NT2/D1 (cell line): ENCODE measurements at regions not wholly inside any gene's neighbourhood (a gene's known extent, or its start where the extent isn't known, plus 50 kb on each side); places are given as distances from the start of the nearest gene placed in this dataset.

Source experiments
- DNase-seq: peaks from one replicate; pipeline ENCODE4 v3.0.0-alpha.2; 2011; ENCODE audit warnings: low read depth, low spot score
- H3K27me3 ChIP-seq: 2 replicates; pipeline ENCODE4 v1.6.0; 2011; ENCODE audit warnings: mild to moderate bottlenecking; ENCODE audit not compliant: insufficient read length, insufficient read depth
- H3K36me3 ChIP-seq: 2 replicates; pipeline ENCODE4 v1.6.1; 2011; ENCODE audit warnings: mild to moderate bottlenecking, low read length, mixed read lengths; ENCODE audit not compliant: insufficient read depth, insufficient read length
- H3K4me1 ChIP-seq: 2 replicates; pipeline ENCODE4 v1.5.1; 2011; ENCODE audit not compliant: insufficient read depth, insufficient read length
- H3K4me3 ChIP-seq: 2 replicates; pipeline ENCODE4 v1.5.1; 2011; ENCODE audit warnings: low read depth; ENCODE audit not compliant: insufficient read length
- H3K9ac ChIP-seq: 2 replicates; pipeline ENCODE4 v1.6.0; 2011; ENCODE audit warnings: low read depth; ENCODE audit not compliant: insufficient read length
- H3K9me3 ChIP-seq: 2 replicates; pipeline ENCODE4 v1.5.1; 2011; ENCODE audit warnings: mild to moderate bottlenecking, low read length; ENCODE audit not compliant: insufficient read depth
- SUZ12 ChIP-seq: IDR thresholded peaks from 2 replicates; pipeline ENCODE4 v1.6.1; 2011; ENCODE audit not compliant: insufficient read length, insufficient read depth; ENCODE audit errors: extremely low read depth
- YY1 ChIP-seq: IDR thresholded peaks from 2 replicates; pipeline ENCODE4 v1.6.1; 2011; ENCODE audit not compliant: insufficient read length, insufficient read depth
- ZNF274 ChIP-seq: IDR thresholded peaks from 2 replicates; pipeline ENCODE4 v1.6.1; 2011; ENCODE audit warnings: mild to moderate bottlenecking, low read depth, low read length

- DNase-seq, result no peak
- TF ChIP-seq SUZ12 (no peak), YY1 (no peak)
- Histone ChIP-seq H3K4me3 (no peak overlapping the region), H3K27me3 (no peaks in the 10 kb centered on the region), H3K36me3 (no peaks in the 10 kb centered on the region), H3K4me1 (peaks cover 2% of the 10 kb centered on the region), H3K9me3 (no peaks in the 10 kb centered on the region), H3K9ac (no peak overlapping the region)
Measured at GRCh38 chr22:44650806-44651205, 51.2 kb upstream of the PRR5 start.

- no peak overlapping the region for H3K4me3 ChIP-seq
- peaks cover 2% of the 10 kb centered on the region for H3K4me1 ChIP-seq
- no peaks in the 10 kb centered on the region for H3K9me3 ChIP-seq
- TF ChIP-seq SUZ12 (no peak), YY1 (no peak), ZNF274 (no peak)
- H3K36me3 ChIP-seq, result no peaks in the 10 kb centered on the region
- no peaks in the 10 kb centered on the region for H3K27me3 ChIP-seq
- H3K9ac ChIP-seq, result no peak overlapping the region
- DNase-seq, result no peak
Measured at GRCh38 chr22:44648821-44649565, 53.0 kb upstream of the PRR5 start.

GRCh38 chr22:44648085-44648820, 53.8 kb upstream of the PRR5 start:
- no peaks in the 10 kb centered on the region for H3K27me3 ChIP-seq
- H3K4me1 ChIP-seq, result peaks cover 2% of the 10 kb centered on the region
- no peak overlapping the region for H3K4me3 ChIP-seq
- no peaks in the 10 kb centered on the region for H3K9me3 ChIP-seq
- no peaks in the 10 kb centered on the region for H3K36me3 ChIP-seq
- no peak overlapping the region for H3K9ac ChIP-seq
- TF ChIP-seq ZNF274 (no peak), YY1 (no peak)
- no peak for DNase-seq

GRCh38 chr22:44647141-44647540, 54.9 kb upstream of the PRR5 start:
- TF ChIP-seq ZNF274 (no peak), YY1 (no peak), SUZ12 (no peak)
- no peaks in the 10 kb centered on the region for H3K9me3 ChIP-seq
- H3K27me3 ChIP-seq, result no peaks in the 10 kb centered on the region
- peaks cover 2% of the 10 kb centered on the region for H3K4me1 ChIP-seq
- H3K36me3 ChIP-seq, result no peaks in the 10 kb centered on the region
- no peak for DNase-seq
- no peak overlapping the region for H3K9ac ChIP-seq
- H3K4me3 ChIP-seq, result no peak overlapping the region

GRCh38 chr22:44646668-44647067, 55.3 kb upstream of the PRR5 start:
- Histone ChIP-seq H3K27me3 (no peaks in the 10 kb centered on the region), H3K4me3 (no peak overlapping the region), H3K9ac (no peak overlapping the region), H3K9me3 (no peaks in the 10 kb centered on the region), H3K36me3 (no peaks in the 10 kb centered on the region), H3K4me1 (peaks cover 2% of the 10 kb centered on the region)
- TF ChIP-seq ZNF274 (no peak), SUZ12 (no peak), YY1 (no peak)
- no peak for DNase-seq

- Histone ChIP-seq H3K27me3 (no peaks in the 10 kb centered on the region), H3K4me1 (peaks cover 2% of the 10 kb centered on the region), H3K9me3 (no peaks in the 10 kb centered on the region), H3K9ac (no peak overlapping the region), H3K36me3 (no peaks in the 10 kb centered on the region), H3K4me3 (no peak overlapping the region)
- DNase-seq, result no peak
- no peak for TF ChIP-seq SUZ12
- no peak for TF ChIP-seq ZNF274
- TF ChIP-seq YY1, result no peak
Measured at GRCh38 chr22:44646141-44646540, 55.9 kb upstream of the PRR5 start.

GRCh38 chr22:44645531-44645930, 56.5 kb upstream of the PRR5 start:
- TF ChIP-seq SUZ12 (no peak), YY1 (no peak), ZNF274 (no peak)
- Histone ChIP-seq H3K4me1 (peaks cover 2% of the 10 kb centered on the region), H3K4me3 (no peak overlapping the region), H3K9ac (no peak overlapping the region), H3K36me3 (no peaks in the 10 kb centered on the region), H3K9me3 (no peaks in the 10 kb centered on the region), H3K27me3 (no peaks in the 10 kb centered on the region)
- no peak for DNase-seq
